ENCODE measurements at regions not wholly inside any gene's neighbourhood (a gene's known extent, or its start where the extent isn't known, plus 50 kb on each side); places are given as distances from the start of the nearest gene placed in this dataset.

DNA sequence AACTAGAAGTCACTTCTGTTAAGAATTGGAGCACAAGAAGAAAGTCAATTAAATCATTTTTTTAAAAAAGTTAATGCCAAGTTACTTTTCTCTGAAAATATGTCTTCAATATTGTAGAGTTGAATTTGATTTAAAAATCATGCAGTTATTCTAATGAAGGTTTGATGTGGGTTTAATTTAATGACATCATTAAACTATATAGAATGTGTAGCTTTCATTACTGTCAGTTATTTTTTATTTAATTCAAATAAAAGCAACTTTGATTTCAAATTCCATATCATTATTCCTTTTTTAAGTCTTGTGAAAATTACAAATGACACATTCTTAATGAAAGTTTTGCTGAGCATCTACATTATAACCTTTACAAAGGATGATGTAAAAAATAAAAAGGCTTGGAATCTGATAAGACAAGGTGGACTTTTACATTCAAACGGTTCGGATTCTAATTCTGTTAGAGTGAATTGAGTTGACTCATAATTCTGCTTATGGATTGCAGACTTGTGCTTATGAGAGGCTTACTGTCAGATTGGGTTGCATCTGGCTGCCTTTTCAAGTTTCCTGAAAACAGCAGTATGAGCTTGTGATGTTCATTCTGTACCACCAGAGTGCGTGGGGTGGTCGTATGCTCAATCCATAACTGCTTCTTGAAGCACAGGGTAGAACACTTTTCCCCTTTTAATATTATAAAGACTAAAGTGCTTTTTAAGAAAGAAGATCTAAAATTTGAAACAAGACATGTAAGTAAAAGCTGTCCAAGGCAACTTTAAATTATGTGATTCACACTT, 253.0 kb upstream of the ARRDC3 start:
- no peak overlapping the region for H2AFZ ChIP-seq (ENCODE audit: low read length)
- no peak overlapping the region for H3K9ac ChIP-seq (ENCODE audit: low read depth, low read length, poor library complexity, severe bottlenecking)
- no peaks in the 10 kb centered on the region for H4K20me1 ChIP-seq (ENCODE audit: insufficient read depth, low read length, poor library complexity, severe bottlenecking)
- no peaks in the 10 kb centered on the region for H3F3A ChIP-seq (ENCODE audit: low read depth)
- no peaks in the 10 kb centered on the region for H3K4me1 ChIP-seq (ENCODE audit: insufficient read depth, low read length, poor library complexity, severe bottlenecking)
- TF ChIP-seq CTCF (conservative IDR thresholded peaks at IDR 0.05; ENCODE audit: low read length) (no peak), EZH2phosphoT487 (IDR thresholded peaks at IDR 0.05; ENCODE audit: borderline replicate concordance) (no peak)
- no peaks in the 10 kb centered on the region for H3K9me3 ChIP-seq (ENCODE audit: insufficient read depth, low read depth, low read length)
- no peaks in the 10 kb centered on the region for H3K79me2 ChIP-seq (ENCODE audit: insufficient read depth, low read length)
- no peak overlapping the region for H3K4me2 ChIP-seq (ENCODE audit: low read depth, low read length, poor library complexity, severe bottlenecking)
- no peaks in the 10 kb centered on the region for H3K9me2 ChIP-seq (replicated peaks; ENCODE audit: low read depth, low read length)
- no peak overlapping the region for H3K4me3 ChIP-seq (ENCODE audit: low read length, poor library complexity, severe bottlenecking)
- no peaks in the 10 kb centered on the region for H3K36me3 ChIP-seq (ENCODE audit: insufficient read depth, low read length)
- no peaks in the 10 kb centered on the region for H3K27me3 ChIP-seq (ENCODE audit: insufficient read depth, low read length, poor library complexity, severe bottlenecking)

DNA sequence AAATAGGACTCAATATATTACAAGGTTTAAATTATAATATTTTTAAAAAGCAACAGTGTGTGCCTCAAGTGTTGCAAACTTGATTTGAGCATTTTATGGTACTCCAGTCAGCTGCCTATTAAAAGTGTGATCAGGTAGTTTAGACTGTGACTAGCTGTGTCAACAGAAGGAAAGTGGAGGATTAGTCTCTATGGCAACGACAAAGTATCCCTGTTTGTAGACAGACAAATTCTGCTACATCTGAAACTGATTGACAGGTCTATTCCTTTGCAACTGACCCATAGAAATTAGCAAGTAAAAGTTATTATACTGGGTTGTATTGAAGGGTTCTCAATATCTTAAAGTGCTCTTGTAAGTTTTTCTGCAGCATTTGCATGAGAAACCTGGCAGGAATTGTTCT, 249.8 kb upstream of the ARRDC3 start:
- Histone ChIP-seq H3K9me2 (replicated peaks; ENCODE audit: low read depth, low read length) (no peaks in the 10 kb centered on the region), H3K4me3 (ENCODE audit: low read length, poor library complexity, severe bottlenecking) (no peak overlapping the region), H3K27me3 (ENCODE audit: insufficient read depth, low read length, poor library complexity, severe bottlenecking) (no peaks in the 10 kb centered on the region), H3K4me1 (ENCODE audit: insufficient read depth, low read length, poor library complexity, severe bottlenecking) (no peaks in the 10 kb centered on the region), H3K36me3 (ENCODE audit: insufficient read depth, low read length) (no peaks in the 10 kb centered on the region), H3K9ac (ENCODE audit: low read depth, low read length, poor library complexity, severe bottlenecking) (no peak overlapping the region), H3F3A (ENCODE audit: low read depth) (no peaks in the 10 kb centered on the region), H3K79me2 (ENCODE audit: insufficient read depth, low read length) (no peaks in the 10 kb centered on the region), H4K20me1 (ENCODE audit: insufficient read depth, low read length, poor library complexity, severe bottlenecking) (no peaks in the 10 kb centered on the region), H3K9me3 (ENCODE audit: insufficient read depth, low read depth, low read length) (no peaks in the 10 kb centered on the region), H2AFZ (ENCODE audit: low read length) (no peak overlapping the region), H3K4me2 (ENCODE audit: low read depth, low read length, poor library complexity, severe bottlenecking) (no peak overlapping the region)
- TF ChIP-seq CTCF (conservative IDR thresholded peaks at IDR 0.05; ENCODE audit: low read length) (no peak), EZH2phosphoT487 (IDR thresholded peaks at IDR 0.05; ENCODE audit: borderline replicate concordance) (no peak)

DNA sequence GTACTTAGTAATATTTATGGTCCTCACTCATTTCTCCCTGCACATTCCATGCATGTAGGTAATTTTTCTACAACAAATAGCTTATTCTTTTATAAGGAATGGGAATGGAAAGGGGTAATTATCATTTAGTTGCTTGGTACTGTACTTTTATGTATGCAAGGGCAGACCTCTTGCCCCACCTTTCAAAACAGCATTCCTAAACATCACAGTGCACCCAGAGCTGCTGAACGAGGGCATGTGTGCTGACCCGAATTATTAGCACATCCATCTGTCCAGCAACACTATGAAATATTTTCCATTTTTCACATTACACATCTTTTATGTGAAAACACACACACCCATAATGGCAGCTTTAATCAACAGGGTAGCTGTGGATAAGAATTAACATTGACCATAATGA, 228.6 kb upstream of the ARRDC3 start:
- no peaks in the 10 kb centered on the region for H3K4me1 ChIP-seq (ENCODE audit: insufficient read depth, low read length, poor library complexity, severe bottlenecking)
- no peaks in the 10 kb centered on the region for H3K36me3 ChIP-seq (ENCODE audit: insufficient read depth, low read length)
- H3K9me2 ChIP-seq (replicated peaks; ENCODE audit: low read depth, low read length): no peaks in the 10 kb centered on the region
- no peaks in the 10 kb centered on the region for H4K20me1 ChIP-seq (ENCODE audit: insufficient read depth, low read length, poor library complexity, severe bottlenecking)
- no peaks in the 10 kb centered on the region for H3K79me2 ChIP-seq (ENCODE audit: insufficient read depth, low read length)
- H3K27me3 ChIP-seq (ENCODE audit: insufficient read depth, low read length, poor library complexity, severe bottlenecking): no peaks in the 10 kb centered on the region
- no peaks in the 10 kb centered on the region for H3F3A ChIP-seq (ENCODE audit: low read depth)
- TF ChIP-seq CTCF (conservative IDR thresholded peaks at IDR 0.05; ENCODE audit: low read length): no peak
- no peak for TF ChIP-seq EZH2phosphoT487 (IDR thresholded peaks at IDR 0.05; ENCODE audit: borderline replicate concordance)
- no peak overlapping the region for H2AFZ ChIP-seq (ENCODE audit: low read length)
- no peak overlapping the region for H3K4me3 ChIP-seq (ENCODE audit: low read length, poor library complexity, severe bottlenecking)
- no peak overlapping the region for H3K4me2 ChIP-seq (ENCODE audit: low read depth, low read length, poor library complexity, severe bottlenecking)
- H3K9ac ChIP-seq (ENCODE audit: low read depth, low read length, poor library complexity, severe bottlenecking): no peak overlapping the region
- no peaks in the 10 kb centered on the region for H3K9me3 ChIP-seq (ENCODE audit: insufficient read depth, low read depth, low read length)

All from Loucy (cell line).